Fibroblast of villous mesenchyme (primary cell): ENCODE measurements at regions not wholly inside any gene's neighbourhood (a gene's known extent, or its start where the extent isn't known, plus 50 kb on each side); places are given as distances from the start of the nearest gene placed in this dataset.

Experiments used
- DNase-seq: peaks from one replicate; pipeline ENCODE4 v3.0.0-alpha.2; 2010; ENCODE audit warnings: low read depth
- H3K4me3 ChIP-seq: 2 replicates; pipeline ENCODE4 v1.5.1; 2011; ENCODE audit warnings: low read depth, mild to moderate bottlenecking, low read length
- CTCF ChIP-seq: IDR thresholded peaks from 2 replicates; pipeline ENCODE4 v1.5.1; 2012; ENCODE audit warnings: low read depth, mild to moderate bottlenecking, low read length; ENCODE audit not compliant: insufficient read depth

GRCh38 chr3:74763830-74764229, 149.4 kb upstream of the CNTN3 start:
- H3K4me3 ChIP-seq, result no peak overlapping the region
- no peak for DNase-seq
- TF ChIP-seq CTCF, result no peak

DNA sequence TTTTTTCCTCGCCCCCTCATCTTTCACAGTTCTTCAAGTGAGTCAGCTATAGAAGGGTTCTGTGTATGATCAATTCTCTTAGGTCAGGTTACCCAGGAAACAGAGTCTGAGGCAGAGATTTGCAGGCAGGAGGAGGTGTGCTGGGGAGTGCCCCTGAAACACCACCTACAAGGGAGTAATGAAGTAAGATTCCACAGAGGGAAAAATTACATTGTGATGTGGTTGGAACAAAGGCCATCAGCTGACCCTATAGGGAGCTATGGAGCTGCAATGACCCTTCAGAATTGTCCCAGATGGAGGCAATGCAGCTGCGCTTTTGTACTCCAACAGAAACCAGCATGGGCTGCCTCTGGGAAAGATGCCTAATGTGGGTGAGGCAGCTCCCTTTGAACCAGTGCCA, 142.2 kb upstream of the CNTN3 start:
- no peak for DNase-seq
- TF ChIP-seq CTCF, result no peak
- H3K4me3 ChIP-seq, result no peak overlapping the region

DNA sequence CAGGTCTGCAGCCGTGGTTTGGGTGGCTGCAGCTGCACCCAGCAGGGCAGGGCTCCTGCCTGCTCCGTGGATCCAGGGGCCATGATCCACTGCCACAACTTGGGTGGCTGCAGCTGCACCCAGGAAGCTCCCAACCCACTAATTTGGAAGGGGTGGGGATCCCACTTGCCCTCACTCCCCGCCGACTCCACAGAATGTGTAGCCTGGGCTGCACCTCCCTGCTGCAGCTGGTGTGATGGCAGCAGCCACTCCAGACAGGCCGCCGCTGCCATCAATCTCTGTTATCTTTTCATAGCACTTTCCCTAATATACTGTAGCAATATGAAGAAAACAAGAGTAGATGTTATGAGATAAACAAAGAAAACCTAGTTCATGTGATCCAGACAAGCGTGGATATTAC, 137.8 kb upstream of the CNTN3 start:
- H3K4me3 ChIP-seq, result no peak overlapping the region
- no peak for DNase-seq
- no peak for TF ChIP-seq CTCF

DNA sequence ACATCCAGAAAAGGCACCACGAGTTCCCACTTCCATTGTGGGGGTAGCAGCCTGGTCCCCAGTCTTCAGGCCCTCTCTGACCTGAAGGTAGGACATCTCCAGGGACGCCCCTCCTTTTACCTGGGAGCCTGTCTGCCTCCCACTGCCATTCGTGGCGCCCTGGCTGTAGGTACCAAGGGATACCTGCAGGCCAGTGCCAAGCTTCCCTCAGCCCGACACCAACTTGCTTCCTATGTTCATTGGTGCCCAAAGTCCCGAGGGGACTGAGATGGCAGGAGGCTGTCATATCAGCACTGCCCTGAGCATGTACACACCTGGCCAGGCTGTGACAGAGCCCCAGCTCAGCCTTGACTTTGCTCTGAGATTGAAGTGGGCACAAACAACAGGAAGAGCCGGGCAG, 137.3 kb upstream of the CNTN3 start:
- DNase-seq, result no peak
- H3K4me3 ChIP-seq, result no peak overlapping the region
- TF ChIP-seq CTCF, result no peak

- no peak overlapping the region for H3K4me3 ChIP-seq
- no peak for DNase-seq
- no peak for TF ChIP-seq CTCF
Observed at GRCh38 chr3:74750901-74751300, 136.4 kb upstream of the CNTN3 start.

- no peak for DNase-seq
- no peak for TF ChIP-seq CTCF
- no peak overlapping the region for H3K4me3 ChIP-seq
Observed at GRCh38 chr3:74739242-74739641, 124.8 kb upstream of the CNTN3 start.

- no peak for TF ChIP-seq CTCF
- no peak overlapping the region for H3K4me3 ChIP-seq
- DNase-seq, result no peak
Observed at GRCh38 chr3:74722211-74722610, 107.8 kb upstream of the CNTN3 start.
